Activated naive CD8-positive, alpha-beta T cell treated with anti-CD3 and anti-CD28 coated beads, Interleukin-2, amount 10 ng/mL, durations not matched to agents 7 days and 5 days (primary cell): ENCODE measurements at regions not wholly inside any gene's neighbourhood (a gene's known extent, or its start where the extent isn't known, plus 50 kb on each side); places are given as distances from the start of the nearest gene placed in this dataset.

Experiments used
- ATAC-seq: fragments of 150-1000 bp; cut with Tn5 transposase; one replicate; pipeline ENCODE4 v1.10.0; 2021; ENCODE audit warnings: low read depth, moderate library complexity
- POLR2A ChIA-PET: fragments of 350-600 bp; sonication (Branson Sonifier 250); formaldehyde crosslinking; loops from one replicate; lab custom pipeline; 2021; ENCODE audit warnings: antibody characterized with exemption; lab: Charles Lee
- DNase-seq: peaks from one replicate; pipeline ENCODE4 v3.0.0; 2021
- H3K27ac Mint-ChIP-seq: one replicate; pipeline ENCODE4 v1.8.0; 2022; ENCODE audit warnings: mild to moderate bottlenecking, mixed read lengths
- H3K27me3 Mint-ChIP-seq: one replicate; pipeline ENCODE4 v1.8.0; 2022; ENCODE audit warnings: mild to moderate bottlenecking, moderate library complexity, mixed read lengths
- H3K36me3 Mint-ChIP-seq: one replicate; pipeline ENCODE4 v1.8.0; 2021; ENCODE audit warnings: mild to moderate bottlenecking, mixed read lengths
- H3K4me1 Mint-ChIP-seq: one replicate; pipeline ENCODE4 v1.8.0; 2021; ENCODE audit warnings: mixed read lengths
- H3K4me3 Mint-ChIP-seq: one replicate; pipeline ENCODE4 v1.8.0; 2022; ENCODE audit warnings: mild to moderate bottlenecking, moderate library complexity, mixed read lengths
- H3K9me3 Mint-ChIP-seq: one replicate; pipeline ENCODE4 v1.8.0; 2021; ENCODE audit warnings: mixed read lengths

GRCh38 chr4:19278665-19279064 lies 973.0 kb upstream of the SLIT2 start:
- DNase-seq: no peak
- H3K27me3 Mint-ChIP-seq: no peaks in the 10 kb centered on the region
- no peaks in the 10 kb centered on the region for H3K36me3 Mint-ChIP-seq
- no peaks in the 10 kb centered on the region for H3K4me1 Mint-ChIP-seq
- POLR2A ChIA-PET: no interaction called here
- no peak overlapping the region for H3K27ac Mint-ChIP-seq
- no peak overlapping the region for H3K4me3 Mint-ChIP-seq
- ATAC-seq: no peak
- peaks cover 8% of the 10 kb centered on the region for H3K9me3 Mint-ChIP-seq

DNA sequence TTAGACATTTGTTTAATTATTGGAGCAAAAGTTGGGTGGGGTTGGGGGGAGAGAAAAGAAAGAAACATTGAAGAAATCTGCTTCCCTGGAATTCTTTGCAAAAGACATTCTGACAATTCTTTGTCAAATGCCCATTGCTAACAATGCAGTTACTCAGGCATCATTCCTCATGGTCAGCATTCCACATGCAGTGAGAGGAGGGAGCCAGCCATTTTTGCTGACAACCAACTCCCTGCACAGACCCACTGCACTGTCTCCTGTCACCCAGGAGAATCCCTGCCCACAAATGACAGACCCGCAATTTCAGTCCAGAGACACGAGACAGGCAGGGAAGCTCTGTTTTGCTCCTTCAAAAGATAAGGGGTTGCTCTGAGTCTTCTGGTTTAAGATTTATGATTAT lies 985.1 kb upstream of the SLIT2 start:
- no peak overlapping the region for H3K27ac Mint-ChIP-seq
- DNase-seq (no peak), ATAC-seq (no peak)
- no peaks in the 10 kb centered on the region for H3K4me1 Mint-ChIP-seq
- no peaks in the 10 kb centered on the region for H3K36me3 Mint-ChIP-seq
- no peaks in the 10 kb centered on the region for H3K27me3 Mint-ChIP-seq
- POLR2A ChIA-PET: no interaction called here
- no peak overlapping the region for H3K4me3 Mint-ChIP-seq
- H3K9me3 Mint-ChIP-seq: peaks cover 4% of the 10 kb centered on the region

DNA sequence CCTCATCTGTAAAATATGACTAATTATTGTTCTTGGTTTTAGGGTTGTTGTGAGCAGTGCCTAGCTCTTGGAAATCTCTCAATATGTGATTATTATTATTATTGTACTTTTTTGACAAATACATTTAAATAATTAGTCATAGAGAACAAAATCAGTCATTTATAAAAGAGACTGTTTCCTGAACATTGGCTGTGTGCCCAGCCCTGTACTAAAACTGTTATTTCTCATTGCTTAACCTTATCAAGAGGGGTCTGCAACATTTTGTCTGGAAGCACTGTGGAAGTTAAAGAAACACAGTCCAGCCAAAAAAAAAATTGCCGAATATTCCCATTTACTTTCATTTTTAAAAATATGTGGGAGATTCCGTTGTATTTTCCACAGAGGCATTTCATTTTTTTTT lies 989.2 kb upstream of the SLIT2 start:
- DNase-seq (no peak), ATAC-seq (no peak)
- Mint-ChIP-seq H3K36me3 (no peaks in the 10 kb centered on the region), H3K4me3 (no peak overlapping the region), H3K27ac (no peak overlapping the region), H3K27me3 (no peaks in the 10 kb centered on the region), H3K9me3 (peaks cover 4% of the 10 kb centered on the region), H3K4me1 (no peaks in the 10 kb centered on the region)
- POLR2A ChIA-PET: no interaction called here

GRCh38 chr4:19260346-19260745 lies 991.4 kb upstream of the SLIT2 start:
- DNase-seq: no peak
- Mint-ChIP-seq H3K4me1 (no peaks in the 10 kb centered on the region), H3K27ac (no peak overlapping the region), H3K9me3 (peaks cover 2% of the 10 kb centered on the region), H3K36me3 (no peaks in the 10 kb centered on the region), H3K27me3 (no peaks in the 10 kb centered on the region), H3K4me3 (no peak overlapping the region)
- ATAC-seq: no peak
- POLR2A ChIA-PET: no interaction called here

DNA sequence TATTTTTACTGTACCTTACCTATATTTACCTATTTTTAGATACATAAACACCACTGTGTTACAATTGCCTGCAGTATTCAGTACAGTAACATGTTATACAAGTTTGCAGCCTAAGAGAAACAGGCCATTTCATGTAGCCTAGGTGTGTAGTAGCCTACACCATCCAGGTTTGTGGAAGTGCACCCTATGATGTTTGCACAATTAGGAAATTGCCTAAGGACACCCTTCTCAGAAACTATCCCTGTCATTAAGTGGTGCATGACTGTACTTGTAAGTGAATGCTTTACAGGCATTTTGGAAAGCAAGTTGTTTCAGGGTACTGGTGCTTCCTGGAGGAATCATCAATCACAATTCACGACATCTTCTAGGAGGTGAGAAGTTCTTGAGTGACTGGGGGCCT lies 991.8 kb upstream of the SLIT2 start:
- Mint-ChIP-seq H3K27ac (no peak overlapping the region), H3K36me3 (no peaks in the 10 kb centered on the region), H3K27me3 (no peaks in the 10 kb centered on the region), H3K9me3 (peaks cover 2% of the 10 kb centered on the region), H3K4me3 (no peak overlapping the region), H3K4me1 (no peaks in the 10 kb centered on the region)
- DNase-seq (no peak), ATAC-seq (no peak)
- POLR2A ChIA-PET: no interaction called here

DNA sequence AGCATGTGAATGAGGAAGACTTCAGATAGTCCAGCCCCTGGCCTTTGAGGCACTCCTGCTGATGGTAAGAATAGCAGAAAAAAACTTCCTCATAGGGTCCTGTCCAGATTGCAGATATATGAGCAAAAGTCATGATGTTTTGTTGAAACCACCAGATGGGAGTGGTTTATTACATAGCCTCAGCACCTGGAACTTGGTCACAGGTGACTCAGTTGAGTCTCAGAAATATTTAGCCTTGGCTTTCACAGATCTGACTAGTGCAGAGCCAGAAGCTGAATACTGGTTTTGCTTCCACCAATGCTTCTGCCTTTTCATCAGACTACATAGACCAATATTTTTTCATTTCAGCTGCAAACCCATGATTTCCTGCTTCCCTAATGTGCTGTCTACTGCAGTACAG lies 994.9 kb upstream of the SLIT2 start:
- no peaks in the 10 kb centered on the region for H3K4me1 Mint-ChIP-seq
- no peaks in the 10 kb centered on the region for H3K27me3 Mint-ChIP-seq
- POLR2A ChIA-PET: no interaction called here
- H3K27ac Mint-ChIP-seq: no peak overlapping the region
- peaks cover 2% of the 10 kb centered on the region for H3K9me3 Mint-ChIP-seq
- no peaks in the 10 kb centered on the region for H3K36me3 Mint-ChIP-seq
- no peak for ATAC-seq
- no peak for DNase-seq
- no peak overlapping the region for H3K4me3 Mint-ChIP-seq

DNA sequence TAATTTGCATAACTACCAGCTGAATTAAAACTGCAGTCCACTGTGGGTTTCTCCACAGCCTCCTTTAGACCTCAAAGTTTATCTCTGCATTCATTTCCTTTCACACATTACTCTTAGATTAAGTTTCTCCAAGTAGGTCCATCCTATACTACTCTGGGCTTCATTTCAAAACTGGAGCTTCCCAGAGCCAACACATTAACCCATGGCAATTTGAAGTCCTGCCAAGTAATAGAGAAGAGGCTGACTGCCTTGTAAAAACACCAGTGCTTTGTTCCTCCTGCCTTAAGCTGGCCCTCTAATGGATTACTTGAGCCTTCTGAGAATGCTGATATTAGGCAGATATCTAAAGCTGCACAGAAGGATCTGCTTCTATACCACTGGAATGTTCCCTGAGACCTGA lies 997.2 kb upstream of the SLIT2 start:
- H3K36me3 Mint-ChIP-seq: no peaks in the 10 kb centered on the region
- no peaks in the 10 kb centered on the region for H3K27me3 Mint-ChIP-seq
- no peak for ATAC-seq
- no peaks in the 10 kb centered on the region for H3K4me1 Mint-ChIP-seq
- H3K4me3 Mint-ChIP-seq: no peak overlapping the region
- DNase-seq: no peak
- POLR2A ChIA-PET: no interaction called here
- H3K27ac Mint-ChIP-seq: no peak overlapping the region
- peaks cover 7% of the 10 kb centered on the region for H3K9me3 Mint-ChIP-seq

- H3K36me3 Mint-ChIP-seq: no peaks in the 10 kb centered on the region
- POLR2A ChIA-PET: no interaction called here
- ATAC-seq: no peak
- H3K9me3 Mint-ChIP-seq: peaks cover 11% of the 10 kb centered on the region
- no peak overlapping the region for H3K27ac Mint-ChIP-seq
- H3K4me3 Mint-ChIP-seq: no peak overlapping the region
- H3K4me1 Mint-ChIP-seq: no peaks in the 10 kb centered on the region
- no peak for DNase-seq
- H3K27me3 Mint-ChIP-seq: no peaks in the 10 kb centered on the region
Observed at GRCh38 chr4:19248023-19248422, 1003.7 kb upstream of the SLIT2 start.

DNA sequence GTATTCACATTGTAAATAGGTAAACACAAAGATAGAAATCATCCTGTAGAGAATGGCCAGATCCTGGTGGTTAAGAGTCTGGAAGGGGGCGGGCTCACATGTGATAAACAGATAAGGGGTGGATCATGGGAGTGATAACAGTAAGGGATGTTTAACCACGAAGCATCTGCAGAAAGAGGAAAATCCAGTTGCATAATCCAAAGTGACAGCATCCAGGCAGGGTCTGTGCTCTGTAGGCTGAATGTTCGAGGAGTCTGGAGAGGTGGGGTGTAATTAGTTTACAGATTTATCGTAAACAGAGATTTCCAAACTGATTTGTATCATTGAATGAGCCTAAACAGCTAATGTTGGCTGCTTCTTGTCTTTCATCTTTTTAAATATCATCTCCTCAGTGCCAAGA lies 1009.8 kb upstream of the SLIT2 start:
- no peak overlapping the region for H3K27ac Mint-ChIP-seq
- H3K4me1 Mint-ChIP-seq: no peaks in the 10 kb centered on the region
- H3K9me3 Mint-ChIP-seq: peaks cover 5% of the 10 kb centered on the region
- no peaks in the 10 kb centered on the region for H3K27me3 Mint-ChIP-seq
- DNase-seq (no peak), ATAC-seq (no peak)
- no peaks in the 10 kb centered on the region for H3K36me3 Mint-ChIP-seq
- POLR2A ChIA-PET: no interaction called here
- H3K4me3 Mint-ChIP-seq: no peak overlapping the region

- Mint-ChIP-seq H3K4me1 (no peaks in the 10 kb centered on the region), H3K27ac (no peak overlapping the region), H3K27me3 (no peaks in the 10 kb centered on the region), H3K9me3 (peaks cover 5% of the 10 kb centered on the region), H3K4me3 (no peak overlapping the region), H3K36me3 (no peaks in the 10 kb centered on the region)
- POLR2A ChIA-PET: no interaction called here
- DNase-seq: no peak
- no peak for ATAC-seq
Observed at GRCh38 chr4:19239565-19239964, 1012.1 kb upstream of the SLIT2 start.

- ATAC-seq (no peak), DNase-seq (no peak)
- no peaks in the 10 kb centered on the region for H3K4me1 Mint-ChIP-seq
- POLR2A ChIA-PET: no interaction called here
- no peak overlapping the region for H3K4me3 Mint-ChIP-seq
- H3K9me3 Mint-ChIP-seq: no peaks in the 10 kb centered on the region
- no peaks in the 10 kb centered on the region for H3K36me3 Mint-ChIP-seq
- no peaks in the 10 kb centered on the region for H3K27me3 Mint-ChIP-seq
- no peak overlapping the region for H3K27ac Mint-ChIP-seq
Observed at GRCh38 chr4:19236473-19236872, 1015.2 kb upstream of the SLIT2 start.

DNA sequence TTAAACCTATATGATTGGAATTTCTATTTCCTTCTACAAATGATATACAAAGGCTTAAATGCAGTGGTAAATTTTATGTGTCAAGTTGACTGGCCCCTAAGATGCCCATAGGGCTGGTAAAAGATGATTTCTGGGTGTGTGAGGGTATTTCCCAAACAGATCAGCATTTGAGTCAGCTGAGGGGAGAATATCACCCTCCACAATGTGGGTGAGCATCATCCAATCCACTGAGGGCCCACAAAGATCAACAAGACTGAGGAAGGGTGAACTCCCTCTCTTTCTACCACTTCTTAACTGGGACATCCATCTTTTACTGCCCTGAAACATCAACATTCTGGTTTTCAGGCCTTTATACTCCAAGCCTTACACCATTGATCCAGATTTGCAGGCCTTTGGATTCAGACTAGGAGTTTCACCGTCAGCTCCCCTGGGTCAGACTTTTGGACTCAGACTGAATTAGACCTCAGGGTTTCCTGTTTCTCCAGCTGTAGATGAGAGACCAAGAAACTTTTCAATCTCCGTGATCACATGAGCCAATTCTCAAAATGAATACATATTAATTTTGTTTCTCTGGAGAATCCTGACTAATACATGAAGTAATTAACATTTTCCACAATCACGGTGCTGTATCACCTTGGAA lies 1020.7 kb upstream of the SLIT2 start:
- H3K4me3 Mint-ChIP-seq: no peak overlapping the region
- H3K36me3 Mint-ChIP-seq: no peaks in the 10 kb centered on the region
- no peak for DNase-seq
- ATAC-seq: no peak
- POLR2A ChIA-PET: no interaction called here
- no peaks in the 10 kb centered on the region for H3K9me3 Mint-ChIP-seq
- no peaks in the 10 kb centered on the region for H3K4me1 Mint-ChIP-seq
- no peak overlapping the region for H3K27ac Mint-ChIP-seq
- no peaks in the 10 kb centered on the region for H3K27me3 Mint-ChIP-seq

DNA sequence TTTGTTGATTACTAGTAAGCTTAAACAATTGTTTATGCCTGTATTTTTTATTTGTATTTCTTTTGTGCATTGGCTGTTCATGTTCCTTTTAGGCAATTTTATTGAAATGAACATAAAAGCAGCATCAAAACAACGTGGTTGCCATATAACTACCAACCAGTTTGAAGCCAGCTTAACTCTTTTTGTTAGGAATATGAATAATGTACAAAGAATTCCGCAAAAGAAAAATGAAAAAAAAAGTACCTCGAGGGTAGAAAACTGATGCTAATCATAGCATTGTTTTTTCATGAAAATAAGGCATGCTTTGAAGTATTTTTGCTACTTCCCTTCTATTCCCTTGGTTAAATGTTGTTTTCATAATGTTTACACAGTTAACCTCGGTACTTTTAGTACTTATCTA lies 1024.0 kb upstream of the SLIT2 start:
- no peak overlapping the region for H3K27ac Mint-ChIP-seq
- ATAC-seq: no peak
- H3K9me3 Mint-ChIP-seq: no peaks in the 10 kb centered on the region
- no peaks in the 10 kb centered on the region for H3K27me3 Mint-ChIP-seq
- H3K4me3 Mint-ChIP-seq: no peak overlapping the region
- H3K36me3 Mint-ChIP-seq: no peaks in the 10 kb centered on the region
- POLR2A ChIA-PET: no interaction called here
- H3K4me1 Mint-ChIP-seq: no peaks in the 10 kb centered on the region
- no peak for DNase-seq

DNA sequence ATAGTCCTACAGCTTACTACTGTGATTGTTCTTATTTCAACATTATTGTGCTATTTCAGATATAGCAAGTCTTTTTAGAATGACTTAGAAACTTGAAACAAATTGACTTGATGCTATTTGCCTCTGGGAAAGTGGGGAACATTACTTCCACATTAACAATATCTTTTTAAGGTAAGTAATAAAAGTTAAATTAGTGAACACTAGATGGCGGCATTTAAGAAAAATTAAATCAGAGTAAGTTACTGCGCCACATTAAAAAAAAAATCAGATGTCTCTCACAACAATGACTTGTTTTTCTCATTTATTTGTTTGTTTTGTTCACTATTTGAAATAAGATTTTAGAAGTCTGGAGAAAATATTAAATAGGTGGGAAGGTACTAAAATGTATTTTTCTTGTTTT lies 1026.9 kb upstream of the SLIT2 start:
- H3K9me3 Mint-ChIP-seq: no peaks in the 10 kb centered on the region
- ATAC-seq: no peak
- no peaks in the 10 kb centered on the region for H3K4me1 Mint-ChIP-seq
- no peak overlapping the region for H3K27ac Mint-ChIP-seq
- POLR2A ChIA-PET: no interaction called here
- H3K4me3 Mint-ChIP-seq: no peak overlapping the region
- H3K36me3 Mint-ChIP-seq: no peaks in the 10 kb centered on the region
- no peak for DNase-seq
- no peaks in the 10 kb centered on the region for H3K27me3 Mint-ChIP-seq

DNA sequence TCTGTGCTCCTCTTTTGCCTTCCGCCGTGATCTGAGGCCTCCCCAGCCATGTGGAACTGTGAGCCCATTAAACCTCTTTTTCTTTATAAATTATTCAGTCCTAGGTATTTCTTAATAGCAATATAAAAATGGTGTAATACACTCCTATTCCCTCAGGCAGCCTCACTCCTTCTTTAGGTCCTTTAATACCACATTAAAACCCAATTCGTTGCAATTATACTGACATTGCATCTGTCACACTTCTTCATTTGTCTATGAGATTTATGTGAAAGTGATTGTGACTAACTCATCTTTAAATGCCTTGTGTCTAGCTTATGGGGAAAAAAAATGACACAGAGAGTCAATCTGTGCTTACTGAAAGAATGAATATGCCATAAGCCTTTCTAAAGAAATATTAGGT lies 1035.2 kb upstream of the SLIT2 start:
- ATAC-seq (no peak), DNase-seq (no peak)
- Mint-ChIP-seq H3K27ac (no peak overlapping the region), H3K4me1 (no peaks in the 10 kb centered on the region), H3K36me3 (no peaks in the 10 kb centered on the region), H3K27me3 (no peaks in the 10 kb centered on the region), H3K9me3 (peaks cover 2% of the 10 kb centered on the region), H3K4me3 (no peak overlapping the region)
- POLR2A ChIA-PET: no interaction called here
